Astrocyte of the cerebellum (primary cell): ENCODE measurements at regions not wholly inside any gene's neighbourhood (a gene's known extent, or its start where the extent isn't known, plus 50 kb on each side); places are given as distances from the start of the nearest gene placed in this dataset.
A peak's percentile ranks its signal among the peaks of the same experiment; 100 is the strongest.

Experiments
- DNase-seq: peaks from one replicate; pipeline ENCODE4 v3.0.0-alpha.2; 2011; ENCODE audit warnings: low read depth
- H3K4me3 ChIP-seq: 2 replicates; pipeline ENCODE4 v1.5.1; 2011; ENCODE audit warnings: mild to moderate bottlenecking, low read depth, low read length, moderate library complexity
- in situ Hi-C: cut with HindIII; loops from 2 replicates; pipeline ENCODE4 v1.10.0; 2017; ENCODE audit warnings: low sequenced_read_pairs
- TF ChIP-seq, protein P1 (sequence below): IDR thresholded peaks from 2 replicates; pipeline ENCODE4 v1.5.1; 2012; ENCODE audit warnings: low read length, low read depth, moderate library complexity, mild to moderate bottlenecking; ENCODE audit errors: missing control alignments

DNA sequence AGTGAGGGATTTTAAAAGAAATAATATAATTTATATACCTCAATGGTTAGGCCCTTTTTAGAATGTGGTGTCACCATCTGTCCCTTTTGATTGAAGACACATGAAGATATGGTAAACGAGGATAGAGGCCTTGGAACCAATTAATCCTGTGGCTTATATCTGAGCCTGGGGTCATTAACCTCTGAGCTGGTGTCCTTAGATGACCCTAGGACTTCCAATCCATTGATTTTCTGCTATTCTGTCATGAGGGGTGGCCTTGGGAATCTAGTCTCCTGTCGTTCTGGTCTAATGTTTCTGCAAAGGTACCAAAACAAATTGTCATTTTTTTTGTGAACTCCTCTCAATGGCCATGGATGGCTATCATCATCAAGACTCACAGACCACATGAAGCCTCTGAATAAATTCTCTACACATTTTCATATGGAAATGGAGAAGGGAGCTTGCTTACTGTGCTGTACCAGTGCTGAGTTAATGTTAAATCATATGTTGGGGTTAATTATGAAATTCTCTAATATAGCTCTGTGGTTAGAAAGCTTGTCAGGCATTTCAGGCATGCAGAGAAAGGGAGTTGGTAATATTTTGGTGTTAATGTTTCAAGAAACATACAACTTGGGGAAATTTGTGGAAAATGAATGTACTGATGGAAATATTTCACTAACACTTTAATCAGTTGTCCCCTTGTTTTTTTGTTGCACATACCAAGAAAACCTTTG, 204.2 kb upstream of the IL15 start:
- TF ChIP-seq, protein P1, sequence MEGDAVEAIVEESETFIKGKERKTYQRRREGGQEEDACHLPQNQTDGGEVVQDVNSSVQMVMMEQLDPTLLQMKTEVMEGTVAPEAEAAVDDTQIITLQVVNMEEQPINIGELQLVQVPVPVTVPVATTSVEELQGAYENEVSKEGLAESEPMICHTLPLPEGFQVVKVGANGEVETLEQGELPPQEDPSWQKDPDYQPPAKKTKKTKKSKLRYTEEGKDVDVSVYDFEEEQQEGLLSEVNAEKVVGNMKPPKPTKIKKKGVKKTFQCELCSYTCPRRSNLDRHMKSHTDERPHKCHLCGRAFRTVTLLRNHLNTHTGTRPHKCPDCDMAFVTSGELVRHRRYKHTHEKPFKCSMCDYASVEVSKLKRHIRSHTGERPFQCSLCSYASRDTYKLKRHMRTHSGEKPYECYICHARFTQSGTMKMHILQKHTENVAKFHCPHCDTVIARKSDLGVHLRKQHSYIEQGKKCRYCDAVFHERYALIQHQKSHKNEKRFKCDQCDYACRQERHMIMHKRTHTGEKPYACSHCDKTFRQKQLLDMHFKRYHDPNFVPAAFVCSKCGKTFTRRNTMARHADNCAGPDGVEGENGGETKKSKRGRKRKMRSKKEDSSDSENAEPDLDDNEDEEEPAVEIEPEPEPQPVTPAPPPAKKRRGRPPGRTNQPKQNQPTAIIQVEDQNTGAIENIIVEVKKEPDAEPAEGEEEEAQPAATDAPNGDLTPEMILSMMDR = no peak
- no peak overlapping the region for H3K4me3 ChIP-seq
- peak; percentile 5 for DNase-seq
- in situ Hi-C loops = no loop called here

DNA sequence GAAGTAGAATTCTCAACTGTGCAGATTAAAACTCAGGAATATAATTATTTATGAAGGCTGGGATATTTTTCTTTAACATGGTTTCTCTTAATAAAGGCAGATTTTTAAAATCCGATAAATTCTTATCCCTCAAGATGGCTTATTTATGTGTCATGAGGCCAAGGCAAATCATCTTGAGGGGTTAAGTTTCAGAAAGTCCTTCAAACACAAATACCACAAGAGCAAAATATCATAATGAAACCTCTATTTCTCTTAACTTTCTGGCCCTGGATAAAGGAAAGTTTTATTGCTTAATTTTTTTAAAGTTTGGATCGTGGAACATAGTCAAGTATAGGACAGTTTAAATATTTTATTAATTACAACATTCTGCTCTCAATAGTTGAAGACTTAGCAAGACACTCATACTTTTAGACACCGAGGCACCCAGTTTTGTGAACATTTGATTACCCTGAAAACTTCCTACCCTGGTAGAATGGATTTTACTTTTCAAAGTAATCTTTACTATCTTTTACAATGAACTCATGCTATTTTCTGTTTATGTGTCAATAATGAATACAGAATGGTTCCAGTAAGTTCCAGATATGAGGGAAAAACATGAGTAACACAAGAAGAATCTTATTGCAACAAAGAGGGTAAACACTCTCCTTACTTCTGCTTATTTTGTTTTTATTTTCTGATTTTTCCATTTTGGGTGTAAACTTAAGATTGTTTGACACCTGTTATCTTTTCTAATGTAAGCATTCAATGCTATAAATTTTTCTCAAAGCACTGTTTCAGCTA, 200.7 kb upstream of the IL15 start:
- no peak for DNase-seq
- TF ChIP-seq, protein P1 = no peak
- H3K4me3 ChIP-seq = no peak overlapping the region
- in situ Hi-C loops = no loop called here

DNA sequence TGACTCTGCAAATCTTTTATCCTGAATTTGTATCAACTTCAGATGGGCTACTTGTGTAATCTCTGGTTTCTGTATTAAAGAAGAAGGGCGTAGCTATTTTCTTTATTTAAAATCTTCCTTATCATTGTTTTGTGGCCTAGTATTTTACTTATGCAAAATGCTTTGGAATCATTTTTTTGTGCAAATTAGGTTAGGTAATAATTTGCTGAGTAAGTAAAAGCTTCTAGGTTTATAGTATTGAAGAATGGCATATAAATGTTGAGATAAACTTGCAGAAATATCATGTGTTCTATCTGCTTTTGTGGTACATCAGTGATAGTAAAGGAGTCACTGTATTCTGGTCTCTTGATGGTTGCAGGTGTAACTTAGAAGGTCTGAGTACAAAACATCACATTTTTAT, 197.2 kb upstream of the IL15 start:
- TF ChIP-seq, protein P1 = no peak
- DNase-seq = no peak
- no peak overlapping the region for H3K4me3 ChIP-seq
- in situ Hi-C loops = no loop called here

DNA sequence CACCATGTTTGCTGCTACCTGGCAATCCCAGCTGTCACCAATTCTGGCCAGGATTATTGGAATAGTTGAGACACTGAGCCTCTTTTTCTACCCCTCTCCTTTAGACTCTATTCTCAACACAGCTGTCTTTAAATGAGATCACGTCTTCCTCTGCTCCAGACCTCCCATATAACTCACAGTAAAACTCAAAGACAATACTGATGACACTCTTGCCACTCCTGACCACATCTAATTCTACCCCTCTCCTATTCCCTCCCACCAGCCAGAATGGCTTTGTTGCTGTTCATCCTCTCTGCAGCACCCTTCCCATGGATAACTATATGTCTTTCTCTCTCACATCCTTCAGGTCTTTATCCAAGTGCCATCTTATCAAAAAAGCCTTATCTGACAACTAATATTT, 188.6 kb upstream of the IL15 start:
- TF ChIP-seq, protein P1 = no peak
- no peak for DNase-seq
- in situ Hi-C loops = no loop called here
- no peak overlapping the region for H3K4me3 ChIP-seq

DNA sequence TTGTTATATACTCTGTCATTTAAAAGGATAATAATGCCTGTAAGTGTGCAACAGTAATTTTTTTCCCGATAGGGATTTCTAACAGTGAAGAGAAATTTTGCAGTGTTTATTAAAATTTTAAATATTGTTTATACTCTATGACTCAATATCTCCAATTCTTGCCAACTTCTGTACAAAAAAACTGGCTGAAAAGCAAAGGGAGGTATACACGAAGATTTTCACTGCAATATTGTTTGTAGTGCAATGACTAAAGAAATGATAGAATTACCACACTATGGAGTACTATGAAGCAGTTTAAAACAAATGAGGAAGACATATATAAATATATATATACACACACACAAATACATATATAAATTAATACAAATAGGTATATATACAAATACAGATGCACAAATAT, 187.9 kb upstream of the IL15 start:
- no peak overlapping the region for H3K4me3 ChIP-seq
- TF ChIP-seq, protein P1 = no peak
- DNase-seq = no peak
- in situ Hi-C loops = no loop called here

DNA sequence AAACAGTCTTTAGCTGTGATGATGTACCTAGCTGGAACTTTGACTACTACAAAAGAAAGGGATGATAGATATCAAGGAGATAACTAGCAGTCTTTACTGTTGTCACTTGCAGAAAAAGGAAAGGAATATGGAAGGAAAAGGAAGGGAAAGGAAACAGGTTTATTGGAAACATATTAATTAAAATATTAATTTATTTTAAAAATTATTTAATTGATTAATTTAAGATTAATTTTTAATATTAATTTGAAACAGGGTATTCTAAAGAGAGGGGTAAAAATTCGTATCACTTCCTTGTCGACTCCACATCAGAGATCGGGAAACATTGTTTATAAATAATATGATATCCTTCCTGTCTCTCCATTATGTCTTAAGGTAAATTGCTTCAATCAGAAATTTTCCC, 186.5 kb upstream of the IL15 start:
- in situ Hi-C loops = no loop called here
- H3K4me3 ChIP-seq = no peak overlapping the region
- TF ChIP-seq, protein P1 = no peak
- no peak for DNase-seq
